GM19043 (cell line): ENCODE measurements at regions not wholly inside any gene's neighbourhood (a gene's known extent, or its start where the extent isn't known, plus 50 kb on each side); places are given as distances from the start of the nearest gene placed in this dataset.
"Not testable (repeated sequence)": the region's sequence is repeated elsewhere in the genome, so short reads cannot be mapped to it uniquely, and the experiment has no call there.

Experiments
- ATAC-seq: cut with Tn5 transposase; IDR thresholded peaks from one replicate; pipeline ENCODE4 v1.9.1; 2021; ENCODE audit warnings: low read depth; ENCODE audit not compliant: unreplicated experiment

DNA sequence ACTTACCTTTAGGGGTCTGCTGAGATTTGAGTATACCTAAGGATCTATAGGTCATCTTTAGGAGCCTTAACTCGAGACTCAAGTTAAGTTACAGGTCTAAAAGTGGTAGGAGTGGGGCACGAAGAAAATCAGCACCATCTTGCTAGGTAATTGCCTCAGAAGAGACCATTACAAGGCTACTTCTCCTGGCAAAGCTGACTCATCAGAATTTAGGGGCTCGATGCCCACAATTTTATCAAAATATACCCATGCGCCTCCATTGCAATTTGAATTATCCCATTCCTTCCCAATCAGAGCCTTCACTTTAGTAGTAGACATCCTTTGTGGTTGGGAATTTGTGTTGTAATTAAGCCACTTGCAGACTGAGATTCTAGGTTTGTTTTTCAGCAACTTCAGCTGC is 1994.3 kb downstream of the MRPL39 start:
- ATAC-seq: no peak

DNA sequence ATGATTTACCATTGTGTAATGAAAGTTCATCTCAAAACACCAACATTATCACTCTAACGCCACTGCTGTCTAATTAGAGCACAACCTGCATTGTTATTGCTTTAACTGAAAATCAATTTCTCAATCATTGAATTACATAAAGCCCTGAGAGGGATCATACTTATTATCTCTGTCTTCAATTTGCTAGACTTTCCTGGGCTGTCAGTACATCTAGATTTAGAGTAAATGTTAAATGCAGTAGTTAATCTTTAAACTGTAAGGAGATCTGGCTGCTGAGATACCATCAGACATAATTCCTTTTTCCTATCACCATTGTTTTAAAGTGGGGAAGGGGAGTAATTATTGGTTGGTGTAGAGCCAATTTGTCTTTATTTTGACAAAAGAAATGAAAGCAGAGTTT is 1995.1 kb downstream of the MRPL39 start:
- ATAC-seq: no peak

DNA sequence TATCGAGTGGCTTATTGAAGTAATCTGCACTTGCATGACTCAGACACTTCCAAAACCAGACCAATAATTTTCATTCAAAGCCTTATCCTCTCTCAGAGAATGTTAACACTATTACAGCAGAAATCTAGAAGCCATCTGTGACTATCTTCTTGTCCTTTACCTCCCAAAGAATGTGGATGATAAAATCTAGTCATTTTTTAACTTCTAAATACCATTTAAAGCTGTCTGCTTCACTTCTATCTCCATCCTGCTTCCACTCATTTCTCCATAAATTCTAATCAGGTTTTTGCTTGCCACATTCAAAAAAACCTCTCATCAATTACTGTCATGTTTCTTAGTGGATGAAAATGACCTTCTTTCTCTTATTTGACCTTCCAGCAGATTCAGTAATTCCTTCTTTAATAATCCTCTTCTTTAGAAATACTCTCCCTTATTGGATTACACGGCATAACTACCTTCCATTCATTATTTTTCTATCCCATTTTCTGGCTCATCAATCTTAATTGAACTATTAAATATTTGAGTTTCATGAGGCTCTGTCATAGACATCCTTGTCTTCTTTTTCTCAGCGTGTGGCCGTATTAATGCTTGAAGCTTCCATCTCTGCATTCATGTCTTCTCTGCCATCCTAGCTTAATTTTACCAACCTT is 1999.4 kb downstream of the MRPL39 start:
- no peak for ATAC-seq

DNA sequence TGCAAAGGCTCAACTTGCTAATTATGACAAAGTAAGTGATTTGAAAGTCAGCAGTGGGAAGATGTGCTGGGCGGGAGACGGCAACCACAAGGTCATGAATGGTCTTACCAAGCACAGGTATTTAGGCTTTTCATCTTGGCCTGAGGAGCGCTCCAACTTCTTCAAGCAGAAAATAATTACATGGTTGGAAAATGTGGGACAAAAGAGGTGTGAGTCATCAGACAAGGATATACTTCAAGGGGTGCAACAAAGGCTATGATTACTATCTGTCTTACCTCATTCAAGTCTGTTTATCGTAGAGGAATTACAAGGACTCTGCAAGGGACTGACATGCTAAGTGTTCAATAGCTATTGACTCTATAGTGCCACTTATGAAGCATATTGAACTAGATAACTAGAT is 2005.7 kb downstream of the MRPL39 start:
- no peak for ATAC-seq

DNA sequence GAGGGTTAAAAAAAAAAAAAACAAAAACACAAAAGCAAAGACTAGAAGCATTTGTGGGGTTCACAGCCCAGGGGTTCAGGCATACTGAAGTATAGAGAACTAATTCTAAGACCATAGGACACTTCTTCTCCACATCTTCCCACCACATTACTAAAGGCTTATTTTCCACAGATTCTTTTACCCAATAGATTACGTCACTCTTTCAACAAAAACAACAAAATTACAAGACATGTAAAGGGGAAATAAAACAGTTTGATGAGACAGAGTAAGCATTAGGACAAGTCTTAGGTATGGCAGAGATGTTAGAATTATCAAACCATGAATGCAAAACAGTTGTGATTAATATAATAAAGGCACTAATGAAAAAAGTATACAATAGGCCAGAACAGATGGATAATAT is 2013.7 kb downstream of the MRPL39 start:
- ATAC-seq: no peak

DNA sequence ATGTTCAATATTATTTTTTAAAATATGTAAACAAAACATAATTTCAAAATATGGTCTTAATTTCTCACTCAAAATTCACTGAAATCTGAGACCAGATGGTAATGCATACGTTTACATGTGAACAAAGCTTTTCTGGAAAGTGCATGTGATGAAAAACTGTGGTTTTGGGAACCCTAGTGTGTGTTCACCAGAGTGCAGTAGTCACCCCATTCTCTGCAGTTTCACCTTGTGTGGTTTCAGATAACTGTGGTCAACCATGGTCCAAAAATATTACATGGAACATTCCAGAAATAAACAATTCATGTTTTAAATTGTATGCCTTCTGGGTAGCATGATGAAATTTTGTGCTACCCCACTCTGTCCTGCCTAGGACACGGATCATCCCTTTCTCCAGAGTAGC is 2021.9 kb downstream of the MRPL39 start:
- no peak for ATAC-seq

DNA sequence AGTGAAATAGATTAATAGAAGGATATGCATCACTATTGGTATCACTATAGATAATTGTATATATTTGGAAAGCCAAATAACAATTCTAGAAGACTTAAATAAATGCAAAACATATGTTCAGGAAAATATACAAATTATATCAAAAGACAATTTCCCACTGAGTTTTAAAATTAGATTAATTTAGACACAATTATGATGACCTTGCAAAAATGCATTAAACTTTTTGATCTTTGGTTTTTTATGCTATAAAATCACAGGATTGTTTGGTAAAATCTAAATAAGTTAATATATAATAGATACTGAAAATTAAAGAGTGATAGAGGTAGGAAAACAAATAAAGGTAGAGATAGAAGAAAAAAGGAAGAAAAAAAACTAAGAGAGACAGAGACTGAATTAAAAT is 2027.7 kb downstream of the MRPL39 start:
- ATAC-seq: no peak

DNA sequence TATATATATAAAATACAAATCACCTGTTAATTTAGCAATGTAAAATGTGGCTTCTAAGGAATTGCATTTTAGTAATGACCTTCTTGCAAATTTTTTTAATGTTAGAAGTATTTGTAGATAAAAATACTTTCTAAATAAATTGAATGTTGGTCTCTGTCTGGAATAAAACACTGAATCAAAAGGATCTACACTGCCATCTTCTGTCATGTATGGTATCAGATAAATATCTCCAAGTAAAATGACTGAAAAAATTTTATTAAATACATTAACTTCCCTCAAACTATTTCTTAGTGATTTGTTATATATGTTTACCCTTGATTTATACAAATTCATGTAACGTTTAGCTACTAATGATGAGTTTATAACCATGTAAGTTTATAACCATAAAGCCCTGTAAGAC is 2029.3 kb downstream of the MRPL39 start:
- no peak for ATAC-seq

DNA sequence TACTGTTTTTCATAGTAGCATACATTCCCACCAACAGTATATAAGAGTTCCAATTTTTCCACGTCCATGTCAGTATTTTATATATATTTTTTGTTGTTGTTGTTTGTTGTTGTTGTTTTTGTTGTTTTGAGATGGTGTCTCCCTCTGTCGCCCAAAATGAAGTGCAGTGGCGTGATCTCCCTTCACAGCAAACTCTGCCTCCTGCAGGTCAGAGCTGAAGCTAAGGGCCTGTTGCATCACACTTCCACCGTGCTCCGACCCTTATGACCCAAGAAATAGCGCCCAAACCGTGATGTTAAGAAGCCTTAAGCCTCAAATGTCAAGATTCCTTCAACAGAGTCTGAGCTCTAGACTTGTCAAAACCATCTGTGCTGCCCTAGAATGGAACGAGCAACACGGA is 2032.3 kb downstream of the MRPL39 start:
- ATAC-seq: no peak

DNA sequence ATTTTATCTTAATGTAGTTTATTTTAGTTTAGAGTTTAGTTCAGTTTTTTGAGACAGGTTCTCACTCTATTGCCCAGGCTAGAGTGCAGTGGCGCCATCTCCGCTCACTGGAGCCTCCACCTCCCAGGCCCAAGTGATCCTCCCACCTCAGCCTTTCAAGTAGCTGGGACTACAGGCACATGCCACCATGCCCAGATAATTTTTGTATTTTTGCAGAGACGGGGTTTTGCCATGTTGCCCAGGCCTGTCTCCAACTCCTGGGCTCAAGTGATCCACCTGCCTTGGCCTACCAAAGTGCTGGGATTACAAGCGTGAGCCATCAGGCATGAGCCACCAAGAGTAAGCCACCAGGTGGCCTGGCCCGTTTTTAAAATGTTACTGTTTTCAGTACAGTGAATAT is 2058.4 kb downstream of the MRPL39 start:
- ATAC-seq: not testable (repeated sequence)

DNA sequence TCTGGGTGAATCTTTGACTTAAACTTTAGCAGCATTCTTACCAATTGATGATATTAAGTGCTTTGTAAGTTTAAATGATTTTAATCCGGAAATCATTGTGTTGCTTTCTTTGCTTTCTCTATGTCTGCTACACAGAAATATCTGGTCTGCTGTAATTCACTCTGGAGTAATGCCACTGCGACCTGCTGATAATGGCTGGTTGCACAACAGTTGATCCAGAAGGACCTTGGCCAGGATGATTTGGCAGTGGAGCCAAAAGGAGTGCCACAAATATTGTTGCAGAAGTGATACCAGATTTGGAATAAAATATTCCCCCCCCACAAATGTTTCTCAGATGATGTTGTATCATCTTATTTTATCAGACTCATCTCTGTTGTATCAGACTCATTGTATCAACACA is 2063.9 kb downstream of the MRPL39 start:
- no peak for ATAC-seq

DNA sequence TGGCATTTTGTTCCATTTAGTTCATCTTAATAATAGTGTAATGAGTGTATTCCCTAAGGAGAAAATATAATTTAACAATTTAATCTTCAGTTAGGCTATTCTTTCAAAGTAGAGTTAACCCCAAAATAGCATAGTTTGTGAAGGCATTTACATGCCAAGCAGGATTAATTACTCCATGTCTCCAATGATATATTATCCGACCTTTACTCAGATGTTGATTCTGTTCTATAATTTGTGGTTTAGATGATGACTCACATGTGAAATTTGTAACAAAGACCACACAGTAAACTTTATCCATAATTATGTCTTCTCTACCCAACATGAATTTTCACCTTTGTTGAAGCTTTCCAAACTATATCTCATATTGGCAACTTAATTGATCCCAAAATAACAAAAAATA is 2065.2 kb downstream of the MRPL39 start:
- ATAC-seq: no peak

DNA sequence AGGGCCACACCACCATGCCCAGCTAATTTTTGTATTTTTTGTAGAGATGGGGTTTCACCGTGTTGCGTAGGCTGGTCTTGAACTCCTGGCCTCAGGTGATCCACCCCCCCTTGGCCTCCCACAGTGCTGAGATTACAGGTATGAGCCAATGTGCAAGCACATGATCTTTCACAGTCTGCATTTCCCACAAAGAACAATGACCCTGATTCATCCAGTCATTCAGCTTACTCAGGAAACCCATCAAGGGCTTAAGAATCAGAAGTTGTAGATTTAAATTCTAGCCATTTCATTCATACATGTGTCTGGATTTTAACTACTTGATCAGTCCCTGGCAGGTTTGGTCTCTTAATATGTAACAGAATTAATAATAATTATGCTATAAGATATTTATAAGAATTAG is 2065.7 kb downstream of the MRPL39 start:
- no peak for ATAC-seq

DNA sequence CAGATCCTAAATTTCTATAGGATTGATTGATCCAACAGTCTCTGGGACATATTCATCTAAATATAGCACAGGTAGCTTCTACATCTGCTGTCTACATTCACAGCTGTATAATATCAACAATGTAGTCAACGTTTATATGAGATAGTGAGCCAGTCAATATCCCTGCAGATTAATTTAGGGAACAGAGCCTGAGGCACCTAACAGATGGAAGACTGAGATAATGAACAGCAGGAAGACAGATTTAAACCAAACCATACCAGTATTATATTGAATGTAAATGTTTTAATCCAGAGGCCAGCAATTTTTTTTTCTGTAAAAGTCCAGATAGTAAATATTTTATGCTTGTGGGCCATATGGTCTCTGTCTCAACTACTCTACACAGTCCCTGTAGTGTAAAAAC is 2072.4 kb downstream of the MRPL39 start:
- ATAC-seq: no peak

DNA sequence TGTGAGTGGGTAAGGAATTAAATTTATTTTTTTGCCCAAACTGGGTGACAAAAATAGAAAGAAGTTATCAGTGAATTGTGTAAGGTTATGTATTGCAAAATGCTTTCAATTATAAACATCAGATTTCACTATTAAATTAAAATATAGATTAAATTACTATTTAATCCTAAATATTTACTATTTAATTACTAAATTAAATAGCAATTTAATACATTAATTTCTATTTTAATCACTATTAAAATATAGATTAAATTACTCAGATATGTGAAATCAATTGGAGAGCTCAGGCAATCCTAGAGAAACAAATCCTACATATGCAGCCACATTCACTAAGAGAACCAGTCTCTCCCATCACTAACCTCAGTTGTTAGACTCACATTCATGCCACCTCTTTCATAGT is 2075.8 kb downstream of the MRPL39 start:
- ATAC-seq: no peak

DNA sequence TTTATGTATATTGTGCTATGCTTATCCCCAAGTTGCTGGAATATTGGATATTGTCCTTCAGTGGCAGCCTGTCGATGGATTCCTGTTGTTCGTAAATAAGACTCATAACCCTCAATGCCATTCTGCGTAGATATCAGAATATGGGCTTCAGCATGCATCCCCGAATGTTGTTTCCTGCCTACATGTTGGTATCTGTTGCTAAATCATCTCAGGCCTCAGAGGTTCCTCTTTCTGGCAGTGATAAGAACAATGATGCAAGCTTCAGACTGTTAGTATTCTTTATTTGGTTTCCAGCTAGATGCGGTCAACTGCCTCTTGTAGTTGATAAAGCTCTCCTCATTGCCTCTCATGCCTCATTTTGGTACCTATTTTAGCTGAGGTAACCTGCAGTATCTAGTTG is 2082.6 kb downstream of the MRPL39 start:
- ATAC-seq: no peak

DNA sequence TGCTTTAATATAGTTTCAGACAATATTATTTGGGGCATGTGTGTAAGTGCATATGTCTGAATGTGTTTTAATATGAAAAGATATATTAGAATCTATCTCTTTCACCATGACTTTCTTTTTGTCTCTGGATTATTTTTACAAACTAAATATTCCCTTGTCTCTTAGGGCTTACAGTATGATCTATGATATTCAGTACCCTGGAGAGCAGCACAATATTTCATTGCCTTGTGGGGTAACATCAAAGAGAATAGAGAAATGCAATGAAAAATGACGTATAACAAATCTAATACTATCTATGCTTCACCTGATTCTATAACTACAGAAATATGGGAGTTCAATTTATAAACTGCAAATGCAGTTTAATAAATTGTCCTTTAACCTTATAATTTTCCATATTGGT is 2084.5 kb downstream of the MRPL39 start:
- no peak for ATAC-seq

DNA sequence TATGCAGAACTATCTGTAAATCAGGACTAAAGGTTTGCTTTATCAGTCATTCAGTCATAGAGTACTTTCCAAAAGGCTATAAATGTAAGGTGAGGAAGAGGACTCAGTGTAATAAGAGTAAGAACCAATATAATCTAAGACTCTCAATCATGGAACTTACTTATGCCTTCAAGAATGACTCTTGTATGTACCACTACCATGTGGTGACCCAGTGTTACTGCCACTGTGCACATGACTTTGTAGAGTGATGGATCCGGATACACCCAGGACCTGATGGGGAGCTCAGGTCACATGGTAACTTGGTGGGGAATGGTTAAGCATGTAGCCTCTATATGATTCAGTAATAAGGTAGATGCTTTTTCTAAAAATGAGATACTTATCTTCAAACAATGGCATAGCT is 2099.8 kb downstream of the MRPL39 start:
- ATAC-seq: peak; percentile 59

DNA sequence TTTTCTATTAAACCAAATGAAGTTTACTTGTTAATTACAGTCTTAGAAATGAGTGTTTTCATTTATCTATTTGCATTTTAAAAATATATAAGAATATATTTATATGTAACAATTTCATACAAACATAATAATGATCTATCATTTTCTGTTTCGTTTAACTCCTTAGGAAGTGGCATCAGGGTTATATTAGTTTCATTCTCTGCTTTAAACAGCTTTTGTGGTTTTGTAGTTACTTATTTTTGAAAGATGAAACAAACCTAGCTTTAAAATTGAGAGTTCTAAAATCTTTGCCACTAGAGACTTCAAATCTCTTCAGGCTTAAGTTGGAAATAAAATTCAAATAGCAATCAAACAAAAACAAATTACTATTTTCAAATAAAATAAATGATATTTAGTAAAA is 2110.6 kb downstream of the MRPL39 start:
- ATAC-seq: peak; percentile 90

DNA sequence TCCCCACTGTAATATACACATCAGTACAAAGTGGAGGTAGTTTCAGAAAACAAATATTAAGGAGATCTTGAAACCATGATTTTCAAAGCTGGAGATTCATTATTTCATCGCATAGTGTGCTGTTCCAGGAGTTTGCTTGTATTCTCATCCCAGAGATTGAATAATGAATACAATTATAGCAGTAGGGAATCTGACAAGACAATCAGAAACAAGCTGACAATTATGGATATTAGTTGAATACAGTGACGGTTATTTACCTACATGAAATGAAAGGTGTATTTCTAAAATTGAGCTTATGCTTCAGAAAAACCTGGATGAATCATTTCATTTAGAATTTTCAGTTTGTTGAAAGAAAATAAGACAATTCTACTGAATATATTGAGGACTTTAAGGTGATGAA is 2119.0 kb downstream of the MRPL39 start:
- ATAC-seq: no peak

DNA sequence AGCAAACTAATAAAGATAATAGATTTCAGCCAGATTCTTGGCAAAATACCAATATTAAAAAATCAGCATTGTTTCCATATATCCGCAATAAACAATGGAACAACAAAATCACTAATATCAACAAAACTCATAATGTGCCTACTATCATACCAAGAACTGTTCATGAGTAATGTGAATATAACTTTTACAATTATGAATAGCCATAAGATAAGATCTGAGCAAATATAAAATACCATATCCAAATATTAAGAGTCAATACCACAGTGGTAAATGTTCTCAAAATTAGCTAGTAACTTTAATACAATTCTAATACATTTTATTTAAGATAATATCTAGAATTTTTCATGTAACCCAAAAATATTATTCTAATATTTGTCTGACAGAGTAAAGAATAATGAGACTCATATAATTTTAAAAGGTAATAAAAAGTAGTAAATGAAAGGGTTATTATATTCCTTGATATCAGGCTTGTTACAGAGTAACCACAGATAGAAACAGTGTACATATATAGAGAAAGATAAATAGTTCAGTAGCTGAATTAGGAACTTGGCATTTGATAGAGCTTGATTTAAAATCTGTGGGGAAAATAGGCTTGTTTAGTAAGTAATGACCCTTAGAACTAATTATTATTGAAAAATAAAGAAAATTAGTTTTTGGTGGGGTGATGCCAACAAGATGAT is 2126.6 kb downstream of the MRPL39 start:
- no peak for ATAC-seq

DNA sequence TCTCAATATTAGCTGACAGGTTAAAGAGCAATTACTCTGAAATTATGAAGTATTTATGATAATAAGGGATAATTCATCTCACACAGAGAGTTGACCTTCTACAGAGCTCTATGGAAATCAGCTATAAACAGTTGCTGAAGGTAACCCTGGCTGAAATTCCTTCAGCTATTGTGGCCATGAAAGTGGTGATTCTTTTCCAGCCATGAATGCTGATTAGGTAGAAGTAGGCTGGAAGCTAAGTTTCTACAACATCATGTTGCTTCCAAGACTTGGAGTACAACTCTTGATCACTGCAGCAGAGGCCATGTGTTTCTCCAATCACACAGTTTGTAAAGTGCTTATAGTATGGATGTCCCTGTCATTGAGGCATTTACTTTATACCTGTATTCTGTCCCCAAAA is 2128.9 kb downstream of the MRPL39 start:
- no peak for ATAC-seq
